Activated CD4-positive, alpha-beta memory T cell treated with anti-CD3 and anti-CD28 coated beads for 36 hours (primary cell): ENCODE measurements at regions not wholly inside any gene's neighbourhood (a gene's known extent, or its start where the extent isn't known, plus 50 kb on each side); places are given as distances from the start of the nearest gene placed in this dataset.

ENCODE experiments used
- CTCF ChIA-PET: fragments of 350-600 bp; sonication (Branson Sonifier 250); formaldehyde crosslinking; loops from one replicate; lab custom pipeline; 2021; ENCODE audit warnings: antibody characterized with exemption, inconsistent platforms; lab: Charles Lee
- POLR2A ChIA-PET: fragments of 350-600 bp; sonication (Branson Sonifier 250); formaldehyde crosslinking; loops from one replicate; lab custom pipeline; 2021; ENCODE audit warnings: antibody characterized with exemption; lab: Charles Lee
- DNase-seq: peaks from one replicate; pipeline ENCODE4 v3.0.0-alpha.2; 2020
- H3K27ac Mint-ChIP-seq: one replicate; pipeline ENCODE4 v1.8.0; 2021; ENCODE audit warnings: mixed read lengths
- H3K27me3 Mint-ChIP-seq: one replicate; pipeline ENCODE4 v1.8.0; 2021; ENCODE audit warnings: mixed read lengths
- H3K36me3 Mint-ChIP-seq: one replicate; pipeline ENCODE4 v1.8.0; 2021; ENCODE audit warnings: mixed read lengths
- H3K4me1 Mint-ChIP-seq: one replicate; pipeline ENCODE4 v1.8.0; 2021; ENCODE audit warnings: low read depth, mixed read lengths
- H3K4me3 Mint-ChIP-seq: one replicate; pipeline ENCODE4 v1.8.0; 2021; ENCODE audit warnings: mild to moderate bottlenecking, mixed read lengths
- H3K9me3 Mint-ChIP-seq: one replicate; pipeline ENCODE4 v1.8.0; 2021; ENCODE audit warnings: mixed read lengths
- intact Hi-C: fragments of 100-400 bp; cut with micrococcal nuclease; formaldehyde crosslinking; loops from one replicate; pipeline ENCODE4 v1.15.1; 2023

- DNase-seq: no peak
- no peak overlapping the region for H3K27ac Mint-ChIP-seq
- peaks cover 3% of the 10 kb centered on the region for H3K9me3 Mint-ChIP-seq
- ChIA-PET POLR2A (no interaction called here), CTCF (no interaction called here)
- intact Hi-C loops: no loop called here
- no peaks in the 10 kb centered on the region for H3K4me1 Mint-ChIP-seq
- H3K36me3 Mint-ChIP-seq: no peaks in the 10 kb centered on the region
- H3K27me3 Mint-ChIP-seq: no peaks in the 10 kb centered on the region
- no peak overlapping the region for H3K4me3 Mint-ChIP-seq
Measured at GRCh38 chr13:86098511-86098910, 299.3 kb upstream of the SLITRK6 start.

GRCh38 chr13:86095351-86095750, 296.1 kb upstream of the SLITRK6 start:
- Mint-ChIP-seq H3K27me3 (no peaks in the 10 kb centered on the region), H3K4me3 (no peak overlapping the region), H3K9me3 (peaks cover 3% of the 10 kb centered on the region), H3K36me3 (no peaks in the 10 kb centered on the region), H3K4me1 (no peaks in the 10 kb centered on the region), H3K27ac (no peak overlapping the region)
- ChIA-PET CTCF (no interaction called here), POLR2A (no interaction called here)
- intact Hi-C loops: no loop called here
- DNase-seq: no peak

GRCh38 chr13:86090181-86090580, 291.0 kb upstream of the SLITRK6 start:
- POLR2A ChIA-PET: no interaction called here
- no peak overlapping the region for H3K4me3 Mint-ChIP-seq
- H3K27me3 Mint-ChIP-seq: no peaks in the 10 kb centered on the region
- intact Hi-C loops: no loop called here
- H3K4me1 Mint-ChIP-seq: no peaks in the 10 kb centered on the region
- peaks cover 5% of the 10 kb centered on the region for H3K9me3 Mint-ChIP-seq
- no peaks in the 10 kb centered on the region for H3K36me3 Mint-ChIP-seq
- no peak overlapping the region for H3K27ac Mint-ChIP-seq
- DNase-seq: no peak
- CTCF ChIA-PET: no interaction called here

- no peak overlapping the region for H3K27ac Mint-ChIP-seq
- intact Hi-C loops: no loop called here
- CTCF ChIA-PET: no interaction called here
- H3K9me3 Mint-ChIP-seq: peaks cover 5% of the 10 kb centered on the region
- DNase-seq: no peak
- H3K27me3 Mint-ChIP-seq: no peaks in the 10 kb centered on the region
- no peaks in the 10 kb centered on the region for H3K4me1 Mint-ChIP-seq
- no peaks in the 10 kb centered on the region for H3K36me3 Mint-ChIP-seq
- POLR2A ChIA-PET: no interaction called here
- no peak overlapping the region for H3K4me3 Mint-ChIP-seq
Measured at GRCh38 chr13:86087244-86087643, 288.0 kb upstream of the SLITRK6 start.

GRCh38 chr13:86085890-86086289, 286.7 kb upstream of the SLITRK6 start:
- CTCF ChIA-PET: no interaction called here
- no peak overlapping the region for H3K4me3 Mint-ChIP-seq

GRCh38 chr13:86082121-86082520, 282.9 kb upstream of the SLITRK6 start:
- DNase-seq: no peak
- Mint-ChIP-seq H3K9me3 (no peaks in the 10 kb centered on the region), H3K36me3 (no peaks in the 10 kb centered on the region), H3K27me3 (no peaks in the 10 kb centered on the region), H3K4me1 (no peaks in the 10 kb centered on the region), H3K4me3 (no peak overlapping the region), H3K27ac (no peak overlapping the region)
- CTCF ChIA-PET: no interaction called here
- POLR2A ChIA-PET: no interaction called here
- intact Hi-C loops: loop anchor here (2.0 kb wide), 1 partner anchor 73 kb away; no protein-coding TSS in a partner anchor

More at GRCh38 chr13:86085890-86086289, 286.7 kb upstream of the SLITRK6 start:
- Mint-ChIP-seq H3K9me3 (peaks cover 5% of the 10 kb centered on the region), H3K4me1 (no peaks in the 10 kb centered on the region), H3K27ac (no peak overlapping the region), H3K27me3 (no peaks in the 10 kb centered on the region), H3K36me3 (no peaks in the 10 kb centered on the region)
- intact Hi-C loops: no loop called here
- DNase-seq: no peak
- POLR2A ChIA-PET: no interaction called here

- ChIA-PET POLR2A (no interaction called here), CTCF (no interaction called here)
- Mint-ChIP-seq H3K9me3 (no peaks in the 10 kb centered on the region), H3K36me3 (no peaks in the 10 kb centered on the region), H3K4me3 (no peak overlapping the region), H3K27ac (no peak overlapping the region), H3K27me3 (no peaks in the 10 kb centered on the region), H3K4me1 (no peaks in the 10 kb centered on the region)
- no peak for DNase-seq
- intact Hi-C loops: no loop called here
Measured at GRCh38 chr13:86080340-86080995, 281.2 kb upstream of the SLITRK6 start.

- intact Hi-C loops: no loop called here
- Mint-ChIP-seq H3K9me3 (peaks cover 14% of the 10 kb centered on the region), H3K4me1 (no peaks in the 10 kb centered on the region), H3K4me3 (no peak overlapping the region), H3K27ac (no peak overlapping the region), H3K36me3 (no peaks in the 10 kb centered on the region), H3K27me3 (no peaks in the 10 kb centered on the region)
- ChIA-PET CTCF (no interaction called here), POLR2A (no interaction called here)
- no peak for DNase-seq
Measured at GRCh38 chr13:86066611-86067365, 267.6 kb upstream of the SLITRK6 start.

GRCh38 chr13:86052141-86052540, 252.9 kb upstream of the SLITRK6 start:
- CTCF ChIA-PET: no interaction called here
- H3K36me3 Mint-ChIP-seq: no peaks in the 10 kb centered on the region
- no peak for DNase-seq
- H3K27ac Mint-ChIP-seq: no peak overlapping the region
- POLR2A ChIA-PET: no interaction called here
- no peaks in the 10 kb centered on the region for H3K4me1 Mint-ChIP-seq
- peaks cover 22% of the 10 kb centered on the region for H3K9me3 Mint-ChIP-seq
- intact Hi-C loops: no loop called here
- H3K27me3 Mint-ChIP-seq: no peaks in the 10 kb centered on the region
- H3K4me3 Mint-ChIP-seq: no peak overlapping the region

GRCh38 chr13:86051134-86052103, 252.2 kb upstream of the SLITRK6 start:
- Mint-ChIP-seq H3K4me1 (no peaks in the 10 kb centered on the region), H3K4me3 (no peak overlapping the region), H3K27me3 (no peaks in the 10 kb centered on the region), H3K27ac (no peak overlapping the region), H3K9me3 (peaks cover 22% of the 10 kb centered on the region), H3K36me3 (no peaks in the 10 kb centered on the region)
- ChIA-PET POLR2A (no interaction called here), CTCF (no interaction called here)
- intact Hi-C loops: no loop called here
- no peak for DNase-seq

- Mint-ChIP-seq H3K9me3 (peaks cover 5% of the 10 kb centered on the region), H3K36me3 (no peaks in the 10 kb centered on the region), H3K27me3 (no peaks in the 10 kb centered on the region), H3K4me3 (no peak overlapping the region), H3K4me1 (no peaks in the 10 kb centered on the region), H3K27ac (no peak overlapping the region)
- DNase-seq: no peak
- POLR2A ChIA-PET: no interaction called here
- intact Hi-C loops: no loop called here
- CTCF ChIA-PET: interaction anchor here (0.7 kb wide), 1 partner anchor 312 kb away, joined by 3 read pairs; no protein-coding TSS in a partner anchor
Measured at GRCh38 chr13:86038490-86038889, 239.3 kb upstream of the SLITRK6 start.

GRCh38 chr13:86020351-86021002, 221.3 kb upstream of the SLITRK6 start:
- CTCF ChIA-PET: no interaction called here
- intact Hi-C loops: no loop called here
- POLR2A ChIA-PET: no interaction called here
- Mint-ChIP-seq H3K4me1 (no peaks in the 10 kb centered on the region), H3K27ac (no peak overlapping the region), H3K27me3 (no peaks in the 10 kb centered on the region), H3K9me3 (peaks cover 2% of the 10 kb centered on the region), H3K36me3 (no peaks in the 10 kb centered on the region), H3K4me3 (no peak overlapping the region)
- no peak for DNase-seq
